ENCODE measurements at regions not wholly inside any gene's neighbourhood (a gene's known extent, or its start where the extent isn't known, plus 50 kb on each side); places are given as distances from the start of the nearest gene placed in this dataset.
"Not testable (repeated sequence)": the region's sequence is repeated elsewhere in the genome, so short reads cannot be mapped to it uniquely, and the experiment has no call there.

DNA sequence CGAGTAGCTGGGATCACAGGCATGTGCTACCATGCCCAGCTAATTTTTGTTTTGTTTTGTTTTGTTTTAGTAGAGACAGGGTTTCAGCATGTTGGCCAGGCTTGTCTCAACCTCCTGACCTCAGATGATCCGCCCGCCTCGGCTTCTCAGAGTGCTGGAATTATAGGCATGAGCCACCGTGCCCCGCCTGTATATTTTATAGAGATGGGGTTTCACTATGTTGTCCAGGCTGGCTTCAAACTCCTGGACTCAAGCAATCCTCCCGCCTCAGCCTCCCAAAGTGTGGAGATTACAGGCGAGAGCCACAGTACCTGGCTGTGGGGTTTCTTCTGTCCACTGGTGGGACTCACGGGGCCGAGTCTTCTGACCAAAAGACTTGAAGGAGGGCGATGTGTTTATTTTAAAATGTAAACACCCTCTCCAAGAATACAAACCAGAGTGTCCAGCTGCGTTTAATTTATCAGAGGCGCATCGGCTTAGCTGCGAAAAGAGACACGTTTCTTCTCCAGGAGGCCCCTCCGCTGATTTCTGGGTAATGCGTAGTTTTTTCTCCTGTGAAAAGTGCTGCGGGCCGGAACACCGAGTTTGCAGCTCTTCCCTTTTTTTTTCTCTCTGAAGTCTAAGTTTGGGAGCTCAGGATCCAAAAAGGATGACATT lies 86.9 kb upstream of the CIBAR2 start:
- no peak overlapping the region for H3K9ac ChIP-seq (ENCODE audit: low read depth, low read length)
- peaks cover 16% of the 10 kb centered on the region for H3K4me1 ChIP-seq (ENCODE audit: insufficient read depth, low read length)
- H3K9me3 ChIP-seq (ENCODE audit: insufficient read depth, low read depth, low read length), result no peaks in the 10 kb centered on the region; the same call in 1 of the 2 replicates
- no peaks in the 10 kb centered on the region for H3K36me3 ChIP-seq (ENCODE audit: insufficient read depth, low read length)
- H3K27ac ChIP-seq (ENCODE audit: low read depth, low read length), result no peak overlapping the region
- no peaks in the 10 kb centered on the region for H3K27me3 ChIP-seq (ENCODE audit: insufficient read depth, low read length)
- 95% methylated on average over 19 of the region's 21 CpGs for WGBS
- H3K4me3 ChIP-seq (ENCODE audit: low read length), result no peak overlapping the region

DNA sequence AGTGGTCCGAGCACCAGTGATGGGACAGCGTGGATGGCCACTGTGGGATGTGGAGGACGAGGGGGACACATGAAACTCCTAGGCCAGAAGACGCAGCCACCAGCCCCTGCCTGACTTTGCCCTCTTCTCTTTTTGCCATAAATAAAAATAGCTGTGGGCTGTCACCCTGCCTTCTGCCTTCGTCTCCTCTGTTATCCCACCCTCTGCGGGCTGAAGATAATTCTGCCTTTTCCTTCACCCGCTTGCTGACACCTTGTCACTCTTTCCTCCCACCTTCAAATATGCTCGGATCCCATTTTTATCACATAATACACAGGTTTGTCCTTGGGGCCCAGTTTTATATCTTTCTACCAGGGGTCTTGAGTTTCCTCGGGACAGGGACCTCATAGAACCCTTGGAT lies 87.6 kb upstream of the CIBAR2 start:
- no peaks in the 10 kb centered on the region for H3K36me3 ChIP-seq (ENCODE audit: insufficient read depth, low read length)
- no peaks in the 10 kb centered on the region; the same call in 1 of the 2 replicates for H3K9me3 ChIP-seq (ENCODE audit: insufficient read depth, low read depth, low read length)
- H3K4me1 ChIP-seq (ENCODE audit: insufficient read depth, low read length), result peaks cover 16% of the 10 kb centered on the region
- no peak overlapping the region for H3K27ac ChIP-seq (ENCODE audit: low read depth, low read length)
- H3K27me3 ChIP-seq (ENCODE audit: insufficient read depth, low read length), result no peaks in the 10 kb centered on the region
- H3K9ac ChIP-seq (ENCODE audit: low read depth, low read length), result no peak overlapping the region
- WGBS, result 91% methylated on average over 9 of the region's 9 CpGs
- H3K4me3 ChIP-seq (ENCODE audit: low read length), result no peak overlapping the region

DNA sequence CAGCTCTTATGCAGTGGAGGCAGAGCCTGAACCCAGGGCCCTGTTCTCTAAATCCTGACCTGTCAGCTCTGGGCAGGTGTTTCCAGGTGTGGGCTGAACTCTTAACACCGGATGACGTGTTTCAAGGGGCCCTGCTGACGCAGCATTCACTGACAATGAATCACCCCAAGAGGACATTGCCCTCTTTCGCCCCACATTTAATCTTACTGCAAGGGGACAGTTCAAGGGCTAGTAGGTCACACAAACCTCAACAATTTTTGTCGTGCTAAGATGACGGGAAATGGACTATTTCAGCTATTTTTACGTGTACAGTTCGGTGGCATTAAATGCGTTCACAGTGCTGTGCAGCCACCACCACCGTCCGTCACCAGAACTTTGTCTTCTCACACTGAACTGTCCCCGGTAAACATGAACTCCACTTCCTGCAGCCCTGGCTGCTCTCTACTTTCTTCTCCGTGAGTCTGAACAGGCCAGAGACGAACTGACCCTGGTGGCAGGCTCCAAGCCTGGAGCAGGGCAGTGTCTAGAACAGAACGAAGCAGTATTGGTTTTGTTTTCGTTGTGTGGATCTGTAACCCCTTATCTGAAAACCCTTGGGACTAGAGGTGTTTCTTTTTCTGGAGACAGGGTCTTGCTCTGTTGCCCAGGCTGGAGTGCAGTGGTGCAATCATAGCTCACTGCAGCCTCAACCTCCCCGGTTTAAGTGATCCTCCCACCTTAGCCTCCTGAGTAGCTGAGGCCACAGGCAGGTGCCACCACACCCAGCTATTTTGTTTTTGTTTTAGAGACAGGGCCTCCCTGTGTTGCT lies 88.4 kb upstream of the CIBAR2 start:
- Histone ChIP-seq H3K4me3 (ENCODE audit: low read length) (no peak overlapping the region), H3K9ac (ENCODE audit: low read depth, low read length) (no peak overlapping the region), H3K4me1 (ENCODE audit: insufficient read depth, low read length) (peaks cover 17% of the 10 kb centered on the region), H3K9me3 (ENCODE audit: insufficient read depth, low read depth, low read length) (no peaks in the 10 kb centered on the region; the same call in 1 of the 2 replicates), H3K36me3 (ENCODE audit: insufficient read depth, low read length) (no peaks in the 10 kb centered on the region), H3K27me3 (ENCODE audit: insufficient read depth, low read length) (no peaks in the 10 kb centered on the region), H3K27ac (ENCODE audit: low read depth, low read length) (no peak overlapping the region)
- 95% methylated on average over 17 of the region's 17 CpGs for WGBS

GRCh38 chr16:85201574-85201973 lies 89.3 kb upstream of the CIBAR2 start:
- Histone ChIP-seq H3K9ac (ENCODE audit: low read depth, low read length) (peak overlapping the region; percentile 65; the same call in 1 of the 2 replicates), H3K27me3 (ENCODE audit: insufficient read depth, low read length) (no peaks in the 10 kb centered on the region), H3K4me1 (ENCODE audit: insufficient read depth, low read length) (peaks cover 23% of the 10 kb centered on the region), H3K4me3 (ENCODE audit: low read length) (no peak overlapping the region), H3K9me3 (ENCODE audit: insufficient read depth, low read depth, low read length) (no peaks in the 10 kb centered on the region; the same call in 1 of the 2 replicates), H3K27ac (ENCODE audit: low read depth, low read length) (peak overlapping the region; percentile 80; the same call in 1 of the 2 replicates), H3K36me3 (ENCODE audit: insufficient read depth, low read length) (no peaks in the 10 kb centered on the region)
- 78% methylated on average over 8 of the region's 8 CpGs for WGBS

DNA sequence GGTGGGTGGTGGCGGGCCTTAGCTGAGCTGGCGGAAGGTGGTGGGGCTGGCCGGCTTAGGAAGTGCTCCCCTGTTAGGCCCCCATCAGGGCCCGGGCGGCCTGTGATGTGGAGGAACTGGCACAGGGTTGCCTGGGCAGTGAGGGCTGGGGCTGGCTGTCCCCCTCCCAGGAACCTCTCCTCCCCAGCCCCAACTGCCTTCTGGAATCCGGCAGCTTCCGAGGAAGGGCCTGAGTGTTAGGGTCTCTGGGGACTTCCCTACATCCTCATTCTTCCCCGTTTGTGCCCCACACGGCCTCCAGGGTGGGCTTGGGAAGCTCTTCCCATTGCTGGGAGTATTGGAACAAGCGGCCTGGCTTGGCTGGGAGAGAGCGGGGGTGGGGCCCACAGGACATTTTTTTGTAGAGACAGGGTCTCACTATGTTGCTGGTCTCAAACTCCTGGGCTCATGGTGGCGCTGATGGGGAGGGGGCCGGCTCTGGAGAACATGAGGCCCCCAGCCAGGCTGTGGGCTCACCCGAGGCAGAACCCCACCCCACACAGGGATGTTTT lies 89.9 kb upstream of the CIBAR2 start:
- H3K27ac ChIP-seq (ENCODE audit: low read depth, low read length), result peak overlapping the region; percentile 80
- H3K4me1 ChIP-seq (ENCODE audit: insufficient read depth, low read length), result peaks cover 26% of the 10 kb centered on the region
- no peak overlapping the region for H3K4me3 ChIP-seq (ENCODE audit: low read length)
- H3K9me3 ChIP-seq (ENCODE audit: insufficient read depth, low read depth, low read length), result no peaks in the 10 kb centered on the region; the same call in 1 of the 2 replicates
- no peaks in the 10 kb centered on the region for H3K27me3 ChIP-seq (ENCODE audit: insufficient read depth, low read length)
- H3K36me3 ChIP-seq (ENCODE audit: insufficient read depth, low read length), result no peaks in the 10 kb centered on the region
- H3K9ac ChIP-seq (ENCODE audit: low read depth, low read length), result peak overlapping the region; percentile 65
- WGBS, result 64% methylated on average over 13 of the region's 14 CpGs

GRCh38 chr16:85202631-85203461 lies 90.6 kb upstream of the CIBAR2 start:
- no peak overlapping the region for H3K4me3 ChIP-seq (ENCODE audit: low read length)
- no peaks in the 10 kb centered on the region for H3K36me3 ChIP-seq (ENCODE audit: insufficient read depth, low read length)
- 62% methylated on average over 21 of the region's 21 CpGs for WGBS
- H3K27me3 ChIP-seq (ENCODE audit: insufficient read depth, low read length), result no peaks in the 10 kb centered on the region
- H3K27ac ChIP-seq (ENCODE audit: low read depth, low read length), result peak overlapping the region; percentile 80
- H3K9ac ChIP-seq (ENCODE audit: low read depth, low read length), result peak overlapping the region; percentile 48
- H3K9me3 ChIP-seq (ENCODE audit: insufficient read depth, low read depth, low read length), result no peaks in the 10 kb centered on the region
- peaks cover 28% of the 10 kb centered on the region for H3K4me1 ChIP-seq (ENCODE audit: insufficient read depth, low read length)

GRCh38 chr16:85203462-85203813 lies 91.2 kb upstream of the CIBAR2 start:
- Histone ChIP-seq H3K27me3 (ENCODE audit: insufficient read depth, low read length) (no peaks in the 10 kb centered on the region), H3K36me3 (ENCODE audit: insufficient read depth, low read length) (no peaks in the 10 kb centered on the region), H3K9ac (ENCODE audit: low read depth, low read length) (no peak overlapping the region), H3K4me3 (ENCODE audit: low read length) (no peak overlapping the region), H3K4me1 (ENCODE audit: insufficient read depth, low read length) (peaks cover 28% of the 10 kb centered on the region), H3K9me3 (ENCODE audit: insufficient read depth, low read depth, low read length) (no peaks in the 10 kb centered on the region), H3K27ac (ENCODE audit: low read depth, low read length) (no peak overlapping the region)
- 93% methylated on average over 5 of the region's 5 CpGs for WGBS

GRCh38 chr16:85204242-85205010 lies 92.2 kb upstream of the CIBAR2 start:
- Histone ChIP-seq H3K4me1 (ENCODE audit: insufficient read depth, low read length) (peaks cover 28% of the 10 kb centered on the region), H3K27me3 (ENCODE audit: insufficient read depth, low read length) (no peaks in the 10 kb centered on the region), H3K36me3 (ENCODE audit: insufficient read depth, low read length) (no peaks in the 10 kb centered on the region), H3K27ac (ENCODE audit: low read depth, low read length) (no peak overlapping the region), H3K9me3 (ENCODE audit: insufficient read depth, low read depth, low read length) (no peaks in the 10 kb centered on the region), H3K4me3 (ENCODE audit: low read length) (no peak overlapping the region), H3K9ac (ENCODE audit: low read depth, low read length) (0 out of 2 replicates have a peak overlapping the region, but pooled peaks have one; percentile 9)
- WGBS, result 84% methylated on average over 7 of the region's 7 CpGs

- H3K27ac ChIP-seq (ENCODE audit: low read depth, low read length); H3K36me3 ChIP-seq (ENCODE audit: insufficient read depth, low read length); H3K9me3 ChIP-seq (ENCODE audit: insufficient read depth, low read depth, low read length); H3K9ac ChIP-seq (ENCODE audit: low read depth, low read length); H3K4me3 ChIP-seq (ENCODE audit: low read length); H3K27me3 ChIP-seq (ENCODE audit: insufficient read depth, low read length): not testable (repeated sequence)
- WGBS, result 86% methylated on average over 6 of the region's 6 CpGs
- H3K4me1 ChIP-seq (ENCODE audit: insufficient read depth, low read length), result peaks cover 28% of the 10 kb centered on the region
These were observed 93.0 kb upstream of the CIBAR2 start for GRCh38 chr16:85205257-85205656.

- Histone ChIP-seq H3K36me3 (ENCODE audit: insufficient read depth, low read length) (no peaks in the 10 kb centered on the region), H3K27ac (ENCODE audit: low read depth, low read length) (peak overlapping the region; percentile 55), H3K9ac (ENCODE audit: low read depth, low read length) (no peak overlapping the region), H3K4me3 (ENCODE audit: low read length) (no peak overlapping the region), H3K27me3 (ENCODE audit: insufficient read depth, low read length) (no peaks in the 10 kb centered on the region), H3K4me1 (ENCODE audit: insufficient read depth, low read length) (peaks cover 28% of the 10 kb centered on the region), H3K9me3 (ENCODE audit: insufficient read depth, low read depth, low read length) (no peaks in the 10 kb centered on the region)
- WGBS, result 59% methylated on average over 23 of the region's 23 CpGs
These were observed 93.6 kb upstream of the CIBAR2 start for GRCh38 chr16:85205747-85206471.
